ENCODE measurements at regions not wholly inside any gene's neighbourhood (a gene's known extent, or its start where the extent isn't known, plus 50 kb on each side); places are given as distances from the start of the nearest gene placed in this dataset.

DNA sequence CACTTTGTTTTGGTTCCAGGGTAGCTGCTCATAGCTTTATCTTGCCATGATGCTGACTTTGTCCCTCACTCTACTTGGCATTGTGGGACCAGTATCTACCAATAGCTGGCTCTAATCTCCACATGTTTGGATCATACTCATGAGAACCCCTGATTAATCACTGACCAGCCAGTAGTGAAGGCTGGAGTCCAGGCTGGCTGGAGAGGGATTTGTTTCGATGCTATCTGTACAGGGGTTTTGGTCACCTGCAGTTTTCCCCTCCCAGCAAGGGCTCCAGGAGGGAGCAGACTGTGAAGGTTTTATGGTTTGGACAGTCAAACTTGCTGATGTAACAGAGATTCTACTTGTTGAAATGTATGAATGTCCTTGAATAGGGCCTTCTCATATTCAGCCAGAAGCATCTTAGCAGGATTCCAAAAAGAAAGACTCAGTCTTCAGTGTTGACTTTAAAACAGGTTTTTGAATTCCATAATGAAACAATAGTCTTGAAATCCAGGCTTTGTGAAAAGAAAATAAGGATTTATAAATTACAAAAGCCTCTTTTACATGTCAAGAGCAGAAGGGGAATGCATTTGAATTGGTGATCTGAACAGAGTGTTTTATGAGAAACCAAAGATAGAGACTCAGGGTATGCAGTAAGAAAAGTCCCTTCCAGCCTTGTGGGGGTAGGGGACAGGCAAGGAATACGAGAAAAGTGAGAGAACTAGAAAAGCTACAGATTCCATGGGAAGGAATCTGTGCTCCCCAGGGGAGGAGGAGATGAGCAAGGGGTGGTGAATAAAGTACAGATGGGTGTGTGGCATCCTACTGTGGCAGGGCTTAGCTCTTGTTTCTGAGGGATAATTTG, 103.1 kb upstream of the SHISA3 start:
- DNase-seq: no peak
- Mint-ChIP-seq H3K27me3 (ENCODE audit: low read depth, poor library complexity) (peaks cover 3% of the 10 kb centered on the region), H3K9me3 (no peaks in the 10 kb centered on the region), H3K36me3 (ENCODE audit: low read depth) (no peaks in the 10 kb centered on the region), H3K27ac (no peak overlapping the region), H3K4me3 (no peak overlapping the region), H3K4me1 (no peaks in the 10 kb centered on the region)
- TF ChIP-seq, protein P1, sequence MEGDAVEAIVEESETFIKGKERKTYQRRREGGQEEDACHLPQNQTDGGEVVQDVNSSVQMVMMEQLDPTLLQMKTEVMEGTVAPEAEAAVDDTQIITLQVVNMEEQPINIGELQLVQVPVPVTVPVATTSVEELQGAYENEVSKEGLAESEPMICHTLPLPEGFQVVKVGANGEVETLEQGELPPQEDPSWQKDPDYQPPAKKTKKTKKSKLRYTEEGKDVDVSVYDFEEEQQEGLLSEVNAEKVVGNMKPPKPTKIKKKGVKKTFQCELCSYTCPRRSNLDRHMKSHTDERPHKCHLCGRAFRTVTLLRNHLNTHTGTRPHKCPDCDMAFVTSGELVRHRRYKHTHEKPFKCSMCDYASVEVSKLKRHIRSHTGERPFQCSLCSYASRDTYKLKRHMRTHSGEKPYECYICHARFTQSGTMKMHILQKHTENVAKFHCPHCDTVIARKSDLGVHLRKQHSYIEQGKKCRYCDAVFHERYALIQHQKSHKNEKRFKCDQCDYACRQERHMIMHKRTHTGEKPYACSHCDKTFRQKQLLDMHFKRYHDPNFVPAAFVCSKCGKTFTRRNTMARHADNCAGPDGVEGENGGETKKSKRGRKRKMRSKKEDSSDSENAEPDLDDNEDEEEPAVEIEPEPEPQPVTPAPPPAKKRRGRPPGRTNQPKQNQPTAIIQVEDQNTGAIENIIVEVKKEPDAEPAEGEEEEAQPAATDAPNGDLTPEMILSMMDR (IDR thresholded peaks at IDR 0.05): no peak

DNA sequence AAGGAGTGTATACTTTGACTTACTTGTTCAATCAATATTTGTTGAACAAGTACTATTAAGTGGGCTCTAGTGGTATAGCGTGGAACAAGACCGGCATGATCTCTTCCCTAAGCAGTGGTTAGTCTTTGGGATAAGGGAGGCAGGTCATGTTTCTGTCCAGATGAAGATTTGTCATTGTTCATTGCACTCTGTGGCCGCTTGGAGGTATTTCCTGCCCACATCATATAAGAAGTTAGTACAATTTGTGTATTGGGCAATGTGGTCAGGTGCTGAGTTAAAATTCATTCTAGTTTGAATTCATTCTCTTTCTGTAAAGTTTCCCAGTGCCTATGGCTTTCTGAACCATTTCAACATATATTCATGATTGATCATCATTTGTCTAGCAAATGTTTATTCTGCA, 101.1 kb upstream of the SHISA3 start:
- DNase-seq: no peak

DNA sequence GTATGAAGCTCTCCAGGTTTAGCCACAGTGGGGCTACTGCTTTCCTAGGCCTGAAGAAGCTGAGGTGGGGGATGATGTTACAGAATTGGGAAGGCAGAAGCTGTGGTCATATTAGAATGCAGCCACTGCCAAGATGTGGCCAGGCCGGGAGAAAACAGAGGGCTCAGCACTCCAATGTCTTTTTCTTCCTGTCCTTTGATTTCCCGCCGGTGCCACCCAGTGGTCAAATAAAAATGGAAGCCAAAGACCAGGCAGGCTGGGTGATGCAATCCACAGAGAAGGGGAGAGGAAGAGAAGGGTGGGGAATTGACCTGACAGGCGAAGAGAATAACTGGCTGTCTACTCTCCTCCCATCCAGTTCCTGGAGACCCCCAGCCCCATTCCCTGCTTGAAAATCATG, 94.9 kb upstream of the SHISA3 start:
- peak overlapping the region; percentile 34 for H3K27ac Mint-ChIP-seq
- DNase-seq: peak; percentile 33

More for the DNA sequence above, 101.1 kb upstream of the SHISA3 start:
- Mint-ChIP-seq H3K9me3 (no peaks in the 10 kb centered on the region), H3K36me3 (ENCODE audit: low read depth) (no peaks in the 10 kb centered on the region), H3K27ac (no peak overlapping the region), H3K4me3 (no peak overlapping the region), H3K27me3 (ENCODE audit: low read depth, poor library complexity) (peaks cover 3% of the 10 kb centered on the region), H3K4me1 (peaks cover 8% of the 10 kb centered on the region)
- TF ChIP-seq, protein P1 (IDR thresholded peaks at IDR 0.05): no peak

DNA sequence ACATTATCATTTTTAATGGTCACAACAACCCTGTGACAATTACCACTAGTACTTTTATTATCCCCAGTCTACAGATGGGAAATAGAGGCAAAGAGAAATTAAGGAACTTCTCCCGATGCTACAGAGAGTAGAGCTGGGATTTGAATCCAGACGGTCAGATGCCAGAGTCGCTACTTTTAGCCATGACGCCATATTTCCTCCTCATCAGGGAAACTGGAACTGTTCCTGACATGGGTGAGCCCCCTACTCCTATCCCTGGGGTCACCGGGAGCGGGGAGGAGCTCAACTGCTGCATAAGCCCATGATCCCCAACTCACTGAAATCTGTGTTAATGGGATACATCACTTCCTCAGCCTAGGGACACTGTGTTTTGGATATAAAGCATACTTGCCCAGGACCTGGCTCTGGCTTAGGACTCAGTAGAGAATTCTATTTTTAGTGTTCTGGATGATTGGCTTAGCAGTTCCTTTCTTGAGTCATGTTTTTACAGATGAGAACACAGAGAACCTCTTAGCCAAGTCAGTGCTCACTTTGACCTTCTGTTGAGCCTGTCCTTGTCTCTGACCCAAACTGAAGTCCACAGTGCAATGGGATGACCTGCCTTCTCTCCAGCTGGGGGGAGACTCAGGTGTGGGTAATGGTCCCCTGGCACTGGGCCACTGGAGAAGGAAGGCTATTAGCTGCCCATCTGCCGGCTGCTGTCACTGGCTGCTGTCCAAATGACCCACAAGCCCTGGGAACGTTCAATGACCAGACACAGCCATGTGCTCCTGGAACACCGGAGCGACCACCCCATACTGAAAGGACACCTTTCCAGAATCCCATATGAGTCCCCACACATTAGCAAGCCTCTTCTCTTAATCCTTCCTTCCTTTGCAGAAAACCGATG, 90.8 kb upstream of the SHISA3 start:
- no peaks in the 10 kb centered on the region for H3K27me3 Mint-ChIP-seq (ENCODE audit: low read depth, poor library complexity)
- TF ChIP-seq, protein P1 (IDR thresholded peaks at IDR 0.05): no peak
- H3K4me3 Mint-ChIP-seq: no peak overlapping the region
- H3K27ac Mint-ChIP-seq: no peak overlapping the region
- no peaks in the 10 kb centered on the region for H3K36me3 Mint-ChIP-seq (ENCODE audit: low read depth)
- no peak for DNase-seq
- peaks cover 24% of the 10 kb centered on the region for H3K4me1 Mint-ChIP-seq
- no peaks in the 10 kb centered on the region for H3K9me3 Mint-ChIP-seq

More for the DNA sequence above, 94.9 kb upstream of the SHISA3 start:
- Mint-ChIP-seq H3K4me3 (no peak overlapping the region), H3K27me3 (ENCODE audit: low read depth, poor library complexity) (no peaks in the 10 kb centered on the region), H3K36me3 (ENCODE audit: low read depth) (no peaks in the 10 kb centered on the region), H3K4me1 (peaks cover 22% of the 10 kb centered on the region), H3K9me3 (no peaks in the 10 kb centered on the region)
- TF ChIP-seq, protein P1 (IDR thresholded peaks at IDR 0.05): peak; percentile 19

DNA sequence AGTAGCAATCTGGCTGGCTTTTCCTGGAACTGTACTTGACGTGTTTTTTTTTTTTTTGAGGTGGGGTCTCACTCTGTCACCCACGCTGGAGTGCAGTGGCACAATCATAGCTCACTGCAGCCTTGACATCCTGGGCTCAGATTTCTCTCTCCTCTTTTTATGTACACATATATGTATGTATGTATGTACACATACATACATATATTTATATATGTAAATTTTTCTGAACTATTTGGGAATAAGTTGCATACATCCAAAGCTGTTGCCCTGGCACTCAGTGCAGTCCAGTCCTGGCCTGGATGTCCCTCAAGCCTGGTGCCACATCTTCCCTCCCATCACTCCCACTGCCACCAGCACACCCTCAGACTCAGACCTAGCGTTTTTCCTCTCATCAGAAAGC, 89.0 kb upstream of the SHISA3 start:
- DNase-seq: no peak
- Mint-ChIP-seq H3K9me3 (no peaks in the 10 kb centered on the region), H3K27me3 (ENCODE audit: low read depth, poor library complexity) (no peaks in the 10 kb centered on the region), H3K4me1 (peaks cover 18% of the 10 kb centered on the region), H3K27ac (no peak overlapping the region), H3K4me3 (no peak overlapping the region), H3K36me3 (ENCODE audit: low read depth) (no peaks in the 10 kb centered on the region)
- TF ChIP-seq, protein P1 (IDR thresholded peaks at IDR 0.05): no peak

Measured in nephron progenitor cell (in vitro differentiated cells).